Progenitor cell of endocrine pancreas (in vitro differentiated cells): ENCODE measurements at regions not wholly inside any gene's neighbourhood (a gene's known extent, or its start where the extent isn't known, plus 50 kb on each side); places are given as distances from the start of the nearest gene placed in this dataset.

Experiments used
- DNase-seq: peaks from one replicate; pipeline ENCODE4 v3.0.0; 2021; ENCODE audit warnings: low spot score; ENCODE audit not compliant: unreplicated experiment
- H3K27ac Mint-ChIP-seq: 2 replicates; pipeline ENCODE4 v1.8.0; 2021; ENCODE audit warnings: mild to moderate bottlenecking, moderate library complexity, mixed read lengths
- H3K27me3 Mint-ChIP-seq: 2 replicates; pipeline ENCODE4 v1.8.0; 2021; ENCODE audit warnings: mixed read lengths
- H3K36me3 Mint-ChIP-seq: 2 replicates; pipeline ENCODE4 v1.8.0; 2022; ENCODE audit warnings: mixed read lengths; ENCODE audit not compliant: insufficient read depth
- H3K4me1 Mint-ChIP-seq: 2 replicates; pipeline ENCODE4 v1.8.0; 2021; ENCODE audit warnings: low read depth, mixed read lengths
- H3K4me3 Mint-ChIP-seq: 2 replicates; pipeline ENCODE4 v1.8.0; 2021; ENCODE audit warnings: low read depth, mild to moderate bottlenecking, moderate library complexity, mixed read lengths
- H3K9me3 Mint-ChIP-seq: 2 replicates; pipeline ENCODE4 v1.8.0; 2021; ENCODE audit warnings: low read depth, mixed read lengths
- CTCF ChIP-seq: fragments of 200-600 bp; sonication (generic); IDR thresholded peaks from one replicate; pipeline ENCODE4 v1.5.0; 2021; ENCODE audit warnings: antibody characterized with exemption, mild to moderate bottlenecking; ENCODE audit not compliant: unreplicated experiment

GRCh38 chr2:58634653-58635370 is 393.7 kb upstream of the FANCL start:
- no peaks in the 10 kb centered on the region for H3K36me3 Mint-ChIP-seq
- no peaks in the 10 kb centered on the region for H3K27me3 Mint-ChIP-seq
- H3K27ac Mint-ChIP-seq = no peak overlapping the region
- no peak for DNase-seq
- peaks cover 3% of the 10 kb centered on the region for H3K4me1 Mint-ChIP-seq
- no peak overlapping the region for H3K4me3 Mint-ChIP-seq
- H3K9me3 Mint-ChIP-seq = no peaks in the 10 kb centered on the region
- TF ChIP-seq CTCF = no peak

GRCh38 chr2:58633613-58634365 is 392.7 kb upstream of the FANCL start:
- TF ChIP-seq CTCF = no peak
- Mint-ChIP-seq H3K9me3 (no peaks in the 10 kb centered on the region), H3K36me3 (no peaks in the 10 kb centered on the region), H3K27me3 (no peaks in the 10 kb centered on the region), H3K4me1 (peaks cover 5% of the 10 kb centered on the region), H3K4me3 (no peak overlapping the region), H3K27ac (no peak overlapping the region)
- no peak for DNase-seq

- Mint-ChIP-seq H3K27ac (no peak overlapping the region), H3K4me1 (peaks cover 5% of the 10 kb centered on the region), H3K4me3 (no peak overlapping the region), H3K27me3 (no peaks in the 10 kb centered on the region), H3K36me3 (no peaks in the 10 kb centered on the region), H3K9me3 (no peaks in the 10 kb centered on the region)
- TF ChIP-seq CTCF = no peak
- no peak for DNase-seq
Observed at GRCh38 chr2:58631986-58632385, 390.9 kb upstream of the FANCL start.

GRCh38 chr2:58629545-58630119 is 388.5 kb upstream of the FANCL start:
- Mint-ChIP-seq H3K4me1 (peaks cover 5% of the 10 kb centered on the region), H3K9me3 (no peaks in the 10 kb centered on the region), H3K4me3 (no peak overlapping the region), H3K27ac (no peak overlapping the region), H3K36me3 (no peaks in the 10 kb centered on the region), H3K27me3 (no peaks in the 10 kb centered on the region)
- DNase-seq = no peak
- no peak for TF ChIP-seq CTCF

GRCh38 chr2:58620896-58621295 is 379.8 kb upstream of the FANCL start:
- Mint-ChIP-seq H3K9me3 (peaks cover 3% of the 10 kb centered on the region), H3K4me1 (peaks cover 7% of the 10 kb centered on the region), H3K27ac (no peak overlapping the region), H3K27me3 (no peaks in the 10 kb centered on the region), H3K4me3 (no peak overlapping the region), H3K36me3 (no peaks in the 10 kb centered on the region)
- no peak for TF ChIP-seq CTCF
- no peak for DNase-seq
